SH-SY5Y (cell line): ENCODE measurements at regions not wholly inside any gene's neighbourhood (a gene's known extent, or its start where the extent isn't known, plus 50 kb on each side); places are given as distances from the start of the nearest gene placed in this dataset.

Source experiments
- GATA2 ChIP-seq: IDR thresholded peaks from 2 replicates; pipeline ENCODE4 v1.6.1; 2011; ENCODE audit warnings: mild to moderate bottlenecking, low read depth, low read length
- GATA3 ChIP-seq: IDR thresholded peaks from 2 replicates; pipeline ENCODE4 v1.6.1; 2011; ENCODE audit warnings: low read depth, mild to moderate bottlenecking, low read length, moderate library complexity

DNA sequence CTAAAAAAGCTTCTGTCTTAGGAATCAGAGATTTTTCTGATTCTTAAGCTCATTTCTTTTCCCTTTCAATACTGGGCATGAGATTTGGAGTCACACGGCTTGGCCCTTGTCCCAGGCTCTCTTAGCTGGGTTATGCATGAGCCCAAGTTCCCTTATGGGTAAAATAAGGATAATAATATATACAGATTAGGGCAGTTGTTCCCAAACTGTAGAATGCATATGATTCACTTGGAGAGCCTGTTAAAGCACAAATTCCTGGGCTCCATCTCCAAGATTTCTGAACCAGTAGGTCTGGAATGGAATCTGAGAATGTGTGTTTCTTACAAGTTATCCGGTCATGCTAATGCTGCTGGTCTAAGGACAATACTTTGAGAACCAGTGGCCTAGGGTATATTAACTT lies 154.0 kb downstream of the REEP3 start:
- TF ChIP-seq GATA3, result no peak
- no peak for TF ChIP-seq GATA2

- TF ChIP-seq GATA3 (no peak), GATA2 (no peak)
Measured at GRCh38 chr10:63677001-63677400, 155.8 kb downstream of the REEP3 start.

DNA sequence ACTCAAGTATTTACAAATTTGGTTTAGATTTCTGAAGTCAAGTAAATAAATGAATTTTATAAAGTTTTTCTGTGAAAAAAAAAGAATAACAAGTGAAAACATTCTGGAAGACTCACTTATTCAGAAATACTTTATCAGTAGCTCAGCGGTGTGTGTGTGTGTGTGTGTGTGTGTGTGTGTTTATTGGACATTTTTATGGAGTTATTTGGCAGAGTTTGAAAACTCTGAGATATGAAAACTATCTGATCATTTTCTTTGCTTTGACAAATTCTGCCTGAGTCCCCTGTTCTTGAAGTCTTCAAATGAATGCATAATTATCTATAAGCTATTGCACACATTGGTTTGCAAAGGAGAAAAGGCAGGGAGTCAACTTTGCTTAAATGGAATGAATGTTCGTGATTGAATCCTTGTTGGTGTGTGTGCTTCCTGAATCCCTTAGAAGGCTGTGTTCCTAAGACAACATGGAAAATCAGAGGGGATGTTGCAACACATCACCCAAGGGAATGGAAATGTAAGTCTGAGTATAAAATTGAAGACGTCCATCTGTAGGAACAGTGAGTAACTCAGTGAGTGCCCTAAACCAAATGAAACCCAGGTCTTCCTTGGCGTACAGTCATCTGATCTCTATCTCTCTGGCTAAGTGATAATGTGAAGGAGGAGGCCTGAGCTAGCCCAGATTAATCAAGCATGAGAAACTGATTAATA lies 160.9 kb downstream of the REEP3 start:
- TF ChIP-seq GATA3, result no peak
- no peak for TF ChIP-seq GATA2

DNA sequence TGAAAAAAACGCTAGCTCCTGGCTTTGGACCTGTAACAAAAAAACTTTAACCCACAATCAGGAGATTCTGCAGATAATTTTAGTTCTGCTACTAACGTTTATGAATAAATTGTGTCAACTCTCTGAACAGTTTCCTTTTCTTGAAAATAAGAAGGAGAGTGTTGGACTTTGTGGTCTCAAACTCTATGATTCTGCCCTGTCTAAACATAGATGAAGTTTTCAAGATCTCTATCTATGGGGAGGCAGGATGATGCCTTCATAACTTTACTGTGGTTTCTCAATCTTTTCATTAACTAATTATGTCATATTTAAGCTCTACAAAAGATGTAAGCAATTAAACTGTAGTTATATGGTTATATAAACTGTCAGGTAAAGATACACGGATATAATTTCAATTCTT lies 162.0 kb downstream of the REEP3 start:
- TF ChIP-seq GATA2, result no peak
- no peak for TF ChIP-seq GATA3

DNA sequence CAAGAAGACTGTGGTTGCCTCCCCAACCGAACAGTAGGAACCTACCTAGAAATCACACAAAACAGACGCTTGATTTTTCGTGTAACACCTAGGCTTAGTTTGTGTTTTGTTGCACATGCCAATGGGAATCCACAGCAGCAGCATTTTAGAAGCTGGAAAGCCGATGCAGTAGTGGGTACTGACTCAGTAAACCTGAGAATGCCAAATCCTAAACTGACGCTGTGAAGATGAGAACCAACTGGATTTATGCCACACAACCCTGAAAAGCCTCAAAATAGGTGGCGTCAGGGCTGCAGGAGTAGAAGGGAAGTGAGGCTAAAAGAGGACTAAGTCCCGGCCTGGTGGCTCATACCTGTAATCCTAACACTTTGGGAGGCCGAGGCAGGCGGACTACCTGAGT lies 162.5 kb downstream of the REEP3 start:
- TF ChIP-seq GATA2 (no peak), GATA3 (no peak)

DNA sequence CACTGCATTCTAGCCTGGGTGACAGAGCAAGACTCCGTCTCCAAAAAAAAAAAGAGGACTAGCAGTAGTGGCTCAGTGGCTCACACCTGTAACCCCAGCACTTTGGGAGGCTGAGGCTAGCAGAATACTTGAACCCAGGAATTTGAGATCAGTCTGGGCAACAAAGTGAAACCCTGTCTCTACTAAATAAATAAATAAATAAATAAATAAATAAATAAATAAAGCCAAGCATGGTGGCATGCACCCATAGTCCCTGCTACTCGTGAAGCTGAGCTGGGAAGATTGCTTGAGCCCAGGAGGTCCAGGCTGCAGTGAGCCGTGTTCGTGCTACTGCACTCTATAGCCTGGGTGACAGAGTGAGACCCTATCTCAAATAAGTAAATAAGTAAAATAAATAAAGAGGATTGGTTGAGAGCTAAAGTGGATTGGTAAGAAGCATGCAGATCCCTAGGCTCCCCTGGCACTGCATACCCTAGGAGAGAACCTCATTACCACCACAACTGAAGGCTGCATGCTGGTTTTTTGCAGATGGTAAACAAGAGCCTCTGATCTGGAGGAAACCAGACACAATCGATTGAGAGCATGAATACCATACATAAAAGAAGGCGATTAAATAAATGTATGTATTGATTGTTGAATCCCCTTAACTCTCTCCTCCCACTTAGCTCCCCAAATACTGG lies 163.2 kb downstream of the REEP3 start:
- TF ChIP-seq GATA2 (no peak), GATA3 (no peak)

GRCh38 chr10:63689768-63690167 lies 168.6 kb downstream of the REEP3 start:
- TF ChIP-seq GATA3, result no peak
- no peak for TF ChIP-seq GATA2

- TF ChIP-seq GATA2, result no peak
- no peak for TF ChIP-seq GATA3
Measured at GRCh38 chr10:63692220-63692896, 171.2 kb downstream of the REEP3 start.

- no peak for TF ChIP-seq GATA3
- no peak for TF ChIP-seq GATA2
Measured at GRCh38 chr10:63696205-63696604, 175.0 kb downstream of the REEP3 start.

DNA sequence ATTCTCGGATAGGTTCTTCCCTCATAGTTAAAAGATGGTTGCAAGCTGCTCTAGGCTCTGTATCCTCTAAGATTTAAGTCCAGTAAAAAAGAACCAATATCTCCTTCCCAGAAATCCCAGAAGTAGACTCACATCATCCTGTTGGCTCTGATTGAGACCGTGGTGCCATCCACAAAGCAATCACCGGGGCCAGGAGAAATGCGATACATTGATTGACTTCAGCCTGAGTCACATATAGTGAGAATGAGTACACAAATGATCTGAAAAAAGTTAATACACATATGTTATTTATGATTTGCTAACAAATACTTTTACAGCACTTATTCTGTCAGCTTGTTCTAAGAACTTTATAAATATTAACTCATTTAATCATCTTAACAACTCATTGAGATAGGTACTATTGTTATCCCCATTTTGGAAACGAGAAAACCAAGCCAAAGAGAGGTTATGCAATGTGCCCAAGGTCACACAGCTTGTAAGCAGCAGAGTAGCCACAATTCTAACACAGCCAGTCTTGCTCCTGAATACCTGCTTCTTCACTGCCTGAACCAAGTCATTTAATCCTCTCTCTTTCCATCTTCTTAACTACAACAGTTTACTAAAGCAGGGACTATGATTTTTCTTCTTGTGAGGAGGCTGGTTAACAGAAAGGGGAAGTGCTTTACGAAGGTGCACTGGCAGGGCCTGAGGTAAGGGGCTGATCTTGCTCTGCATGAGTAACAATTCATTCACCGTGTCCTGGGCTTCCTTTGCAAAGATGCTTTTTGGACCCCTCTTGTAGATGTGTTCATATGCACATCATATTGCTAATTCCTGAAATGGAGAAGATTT lies 177.0 kb downstream of the REEP3 start:
- TF ChIP-seq GATA2 (no peak), GATA3 (no peak)

DNA sequence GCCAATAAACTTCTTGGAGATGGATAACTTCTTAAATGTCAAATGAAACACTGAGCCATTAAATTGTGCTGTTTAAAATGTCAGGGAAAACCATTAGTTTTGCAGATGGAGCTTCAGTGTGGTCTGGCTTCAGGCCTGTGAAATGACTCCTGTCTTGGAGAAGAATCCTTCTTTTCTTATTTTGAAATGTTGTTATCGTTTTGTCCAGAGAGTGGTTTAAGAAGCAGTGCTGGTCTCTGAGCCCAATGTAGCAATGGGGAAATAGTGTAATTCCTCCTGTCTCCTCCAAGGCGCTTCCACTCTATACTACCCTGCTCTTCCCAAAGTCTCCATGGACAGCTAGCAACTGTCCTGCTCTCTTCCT lies 177.6 kb downstream of the REEP3 start:
- TF ChIP-seq GATA3 (no peak), GATA2 (no peak)

- TF ChIP-seq GATA2, result no peak
- TF ChIP-seq GATA3, result no peak
Measured at GRCh38 chr10:63699785-63700613, 178.8 kb downstream of the REEP3 start.

DNA sequence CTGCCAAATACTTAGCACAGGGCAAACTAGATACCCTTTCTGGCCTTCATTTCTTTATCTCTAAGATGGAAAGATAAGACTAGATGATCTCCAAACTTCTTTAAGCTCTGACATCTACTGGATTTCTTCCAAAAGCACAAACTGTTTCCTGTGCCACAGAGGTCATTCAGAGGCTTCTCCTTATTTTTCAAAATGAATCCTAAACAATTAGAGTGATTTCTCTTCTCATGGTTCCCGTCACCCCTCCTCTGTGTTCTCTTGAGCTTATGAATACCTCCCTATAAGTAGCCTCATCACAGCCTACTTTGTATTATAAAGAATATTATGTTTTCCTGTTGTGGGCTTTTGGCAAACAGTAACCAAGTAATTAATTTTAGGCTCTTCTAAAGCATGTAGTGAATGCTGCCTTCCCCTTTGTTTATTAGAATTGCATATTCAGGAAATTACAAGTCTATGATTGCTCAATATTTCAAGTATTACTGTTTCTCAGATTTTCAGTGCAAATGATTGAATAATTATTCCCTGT lies 179.5 kb downstream of the REEP3 start:
- no peak for TF ChIP-seq GATA2
- TF ChIP-seq GATA3, result no peak

DNA sequence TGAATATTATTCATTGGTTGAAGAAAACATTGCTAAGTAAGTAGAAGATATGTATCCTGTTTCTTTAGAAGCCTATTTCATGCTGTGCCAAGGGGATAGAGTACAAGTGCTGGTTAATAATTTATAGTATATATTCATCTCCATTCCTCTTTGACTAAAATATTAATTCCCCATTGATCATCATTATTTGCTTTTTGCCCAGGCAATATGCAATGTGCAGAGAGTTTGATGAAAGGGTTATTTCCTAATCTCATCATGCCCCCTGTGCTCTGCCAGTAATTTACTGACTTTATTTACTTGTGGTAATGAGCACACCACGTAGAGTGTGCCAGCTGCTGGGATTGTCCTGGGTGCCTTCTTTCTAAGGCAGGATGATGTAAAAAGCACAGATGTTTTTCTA lies 180.9 kb downstream of the REEP3 start:
- TF ChIP-seq GATA2 (no peak), GATA3 (no peak)
